ENCODE measurements at regions not wholly inside any gene's neighbourhood (a gene's known extent, or its start where the extent isn't known, plus 50 kb on each side); places are given as distances from the start of the nearest gene placed in this dataset.

DNA sequence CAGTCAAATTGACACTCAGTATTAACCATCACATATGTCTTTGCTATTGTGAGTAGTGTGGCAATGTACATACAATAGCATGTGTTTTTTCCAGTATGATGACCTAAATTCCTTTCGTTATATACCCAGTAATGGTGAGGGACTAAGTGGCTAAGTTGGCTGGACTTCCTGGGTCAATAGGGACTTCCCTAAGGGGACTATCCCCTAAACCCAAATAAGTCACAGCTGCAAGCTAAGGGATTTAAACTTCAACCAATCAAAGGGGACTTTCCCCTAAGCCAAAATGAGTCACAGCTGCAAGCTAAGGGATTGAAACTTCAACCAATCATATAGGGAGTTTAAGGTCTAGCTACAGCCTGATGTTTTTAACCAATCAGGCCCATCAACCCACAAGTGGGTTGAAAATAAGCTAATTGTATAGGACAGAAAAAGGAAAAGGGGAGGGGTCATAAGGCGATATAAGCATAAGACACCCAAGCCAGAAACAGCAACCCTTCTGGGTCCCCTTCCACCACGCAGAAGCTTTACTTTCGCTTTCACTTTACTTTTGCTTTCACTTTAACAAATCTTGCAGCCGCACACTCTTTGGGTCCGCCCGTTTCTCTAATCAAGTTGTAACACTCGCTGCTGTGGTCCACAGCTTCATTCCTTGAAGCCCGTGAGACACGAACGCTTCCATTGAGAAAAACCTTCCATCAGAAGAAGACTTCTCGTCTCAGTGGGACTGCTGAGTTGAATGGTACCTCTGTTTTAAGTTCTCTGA is 404.4 kb downstream of the FLRT2 start:
- intact Hi-C loops (cut with micrococcal nuclease) = no loop called here
- DNase-seq (no peak), ATAC-seq (peak; percentile 58)

DNA sequence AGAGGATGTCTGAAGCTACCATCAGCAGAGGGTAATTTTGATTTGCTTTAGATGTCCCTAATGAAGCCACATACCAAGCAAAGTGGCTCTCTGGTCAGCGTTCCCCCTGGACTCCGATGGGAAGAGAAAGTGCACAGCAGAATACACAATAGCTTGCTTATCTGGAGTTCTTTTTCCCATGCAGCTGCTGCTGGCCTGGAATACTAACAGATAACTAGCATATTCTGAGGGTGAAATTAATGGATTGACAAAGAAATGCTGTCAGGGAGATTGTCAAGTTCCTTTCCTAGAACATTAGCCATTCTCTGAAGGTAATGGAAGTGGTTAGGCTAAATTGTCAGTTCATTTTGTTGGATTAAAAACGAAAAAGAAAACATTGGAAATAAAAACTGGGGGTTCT is 391.3 kb downstream of the FLRT2 start:
- ATAC-seq (no peak), DNase-seq (no peak)
- intact Hi-C loops (cut with micrococcal nuclease) = no loop called here

DNA sequence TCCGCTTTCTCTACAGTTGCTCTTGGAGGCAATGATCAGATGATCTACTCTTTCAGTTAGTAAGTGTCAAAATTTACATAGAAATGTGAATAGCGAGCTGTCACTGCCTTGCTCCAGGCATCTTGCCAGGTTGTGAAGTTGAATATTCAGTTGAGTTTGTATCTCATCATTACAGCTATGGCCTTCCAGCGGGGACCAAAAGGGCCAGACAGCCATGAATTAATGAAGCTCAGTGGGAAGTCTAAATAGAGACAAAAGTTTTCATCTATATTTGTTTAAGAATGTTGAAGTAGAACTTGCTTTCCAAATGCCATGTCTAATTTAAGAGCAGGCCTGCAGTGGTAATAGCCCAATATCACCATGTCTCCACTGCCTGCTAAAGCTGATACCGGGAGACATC is 387.8 kb downstream of the FLRT2 start:
- intact Hi-C loops (cut with micrococcal nuclease) = no loop called here

GRCh38 chr14:85915711-85916110 is 385.8 kb downstream of the FLRT2 start:
- DNase-seq (no peak), ATAC-seq (no peak)
- intact Hi-C loops (cut with micrococcal nuclease) = no loop called here

More for the DNA sequence above, 387.8 kb downstream of the FLRT2 start:
- DNase-seq (no peak), ATAC-seq (no peak)

- DNase-seq = no peak
- intact Hi-C loops (cut with micrococcal nuclease) = no loop called here
- no peak for ATAC-seq
Observed at GRCh38 chr14:85912141-85912540, 382.2 kb downstream of the FLRT2 start.

DNA sequence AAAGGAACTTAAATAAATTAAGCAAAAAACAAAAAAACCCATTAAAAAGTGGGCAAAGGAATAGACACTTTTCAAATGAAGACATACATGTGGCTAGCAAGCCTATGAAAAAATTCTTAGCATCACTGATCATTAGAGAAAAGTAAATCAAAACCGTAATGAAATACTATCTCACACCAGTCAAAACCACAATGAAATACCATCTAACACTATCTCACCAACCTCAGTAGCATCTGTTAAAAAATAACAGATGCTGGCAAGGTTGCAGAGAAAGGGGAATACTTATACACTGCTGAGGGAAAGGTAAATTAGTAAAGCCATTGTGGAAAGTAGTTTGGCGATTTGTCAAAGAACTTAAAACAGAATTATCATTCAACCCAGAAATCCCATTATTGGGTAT is 381.1 kb downstream of the FLRT2 start:
- ATAC-seq (no peak), DNase-seq (no peak)
- intact Hi-C loops (cut with micrococcal nuclease) = no loop called here

- intact Hi-C loops (cut with micrococcal nuclease) = no loop called here
- ATAC-seq = no peak
- DNase-seq = no peak
Observed at GRCh38 chr14:85909581-85909980, 379.6 kb downstream of the FLRT2 start.

DNA sequence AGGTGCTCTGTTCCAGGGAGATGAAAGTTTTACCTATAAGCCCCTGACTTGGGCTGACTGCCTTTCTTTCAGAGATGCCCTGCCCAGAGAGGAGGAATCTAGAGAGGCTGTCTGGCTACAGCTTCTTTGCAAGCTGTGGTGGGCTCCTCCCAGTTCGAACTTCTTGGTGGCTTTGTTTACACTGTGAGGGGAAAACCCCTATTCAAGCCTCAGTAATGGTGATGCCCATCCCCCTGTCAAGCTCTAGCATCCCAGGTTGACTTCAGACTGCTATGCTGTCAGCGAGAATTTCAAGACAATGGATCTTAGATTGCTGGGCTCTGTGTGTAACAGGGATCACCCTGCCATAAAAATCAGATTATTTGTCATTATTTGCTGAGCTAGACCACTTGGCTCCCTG is 377.6 kb downstream of the FLRT2 start:
- ATAC-seq (no peak), DNase-seq (no peak)
- intact Hi-C loops (cut with micrococcal nuclease) = no loop called here

GRCh38 chr14:85897808-85898207 is 367.9 kb downstream of the FLRT2 start:
- intact Hi-C loops (cut with micrococcal nuclease) = no loop called here
- ATAC-seq = no peak
- no peak for DNase-seq

- intact Hi-C loops (cut with micrococcal nuclease) = no loop called here
- ATAC-seq (no peak), DNase-seq (no peak)
Observed at GRCh38 chr14:85895603-85896002, 365.7 kb downstream of the FLRT2 start.

DNA sequence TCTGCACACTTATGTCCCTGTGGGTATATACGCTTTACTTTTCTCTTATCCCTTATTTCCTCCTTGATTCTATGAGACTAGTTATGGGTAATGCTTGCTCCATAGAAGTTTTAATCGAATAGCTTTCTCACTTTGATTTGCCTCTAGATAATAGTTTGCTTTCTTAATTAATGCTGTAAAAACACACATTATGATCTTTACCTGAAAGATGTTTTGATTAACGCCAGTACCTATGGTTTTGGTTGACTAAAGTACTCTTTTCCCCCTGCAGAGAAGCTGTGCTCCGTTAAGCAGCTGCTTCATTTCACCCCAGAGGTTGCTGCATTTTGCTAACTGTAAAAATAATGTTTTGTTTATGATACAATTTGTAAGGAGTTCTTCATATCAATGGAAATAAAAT is 362.3 kb downstream of the FLRT2 start:
- intact Hi-C loops (cut with micrococcal nuclease) = no loop called here
- no peak for ATAC-seq
- no peak for DNase-seq

DNA sequence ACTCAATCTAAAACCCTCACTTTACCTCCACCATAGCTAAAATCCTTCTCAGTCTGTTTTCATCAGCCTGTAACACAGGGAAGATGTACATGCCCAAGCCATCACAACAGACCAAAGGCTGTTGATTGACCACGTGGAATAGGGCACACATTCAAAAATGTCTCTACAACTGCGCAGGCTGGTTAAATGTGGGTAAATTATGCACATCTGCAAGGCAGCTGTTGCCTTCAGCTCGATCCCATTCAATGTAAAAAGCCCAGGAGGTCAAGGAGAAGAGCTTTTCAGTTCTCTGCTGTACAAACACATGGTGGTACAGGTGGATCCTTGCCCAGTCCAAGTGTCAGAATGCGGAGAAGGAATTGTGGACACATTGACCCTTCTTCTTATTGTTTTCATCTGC is 354.0 kb downstream of the FLRT2 start:
- ATAC-seq = no peak
- no peak for DNase-seq
- intact Hi-C loops (cut with micrococcal nuclease) = no loop called here

DNA sequence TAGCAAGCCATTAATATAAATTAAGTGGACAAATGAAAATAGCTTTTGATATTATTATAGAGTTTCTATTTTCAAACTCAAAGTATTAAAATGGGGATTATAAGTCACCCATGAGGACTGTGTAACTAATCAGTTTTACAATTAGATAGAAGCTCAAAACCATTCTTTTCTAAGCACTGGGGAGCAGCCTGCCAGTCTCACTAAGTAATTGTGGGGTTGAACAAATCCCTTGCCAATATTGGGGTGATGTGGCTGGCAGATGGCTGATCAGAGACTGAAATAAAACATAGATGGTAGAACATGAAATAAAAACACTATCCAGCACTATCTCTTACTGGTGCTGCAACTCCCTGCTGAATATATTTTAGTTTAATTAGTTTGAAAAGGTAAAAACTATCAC is 353.2 kb downstream of the FLRT2 start:
- no peak for ATAC-seq
- intact Hi-C loops (cut with micrococcal nuclease) = no loop called here
- no peak for DNase-seq

DNA sequence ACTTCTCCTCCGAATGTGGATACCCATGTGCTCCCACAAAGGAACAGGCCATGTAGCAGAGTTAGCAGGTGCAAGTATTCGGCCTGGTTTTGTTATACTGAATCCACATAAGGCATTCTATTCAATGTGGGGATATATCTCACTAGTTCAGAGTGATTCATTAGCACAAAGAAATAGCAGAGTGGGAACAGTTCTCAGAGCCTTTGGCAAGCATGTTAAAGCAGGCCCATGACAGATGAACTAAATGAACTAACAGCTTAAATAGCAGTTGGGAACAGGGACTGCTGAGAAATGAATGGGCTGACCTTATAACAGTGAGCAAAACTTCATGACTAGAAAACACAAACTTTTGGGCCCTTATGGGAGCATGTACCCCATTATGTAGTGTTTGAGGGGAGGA is 352.0 kb downstream of the FLRT2 start:
- ATAC-seq = no peak
- DNase-seq = no peak
- intact Hi-C loops (cut with micrococcal nuclease) = no loop called here

GRCh38 chr14:85878874-85879273 is 348.9 kb downstream of the FLRT2 start:
- ATAC-seq (no peak), DNase-seq (no peak)
- intact Hi-C loops (cut with micrococcal nuclease) = no loop called here

DNA sequence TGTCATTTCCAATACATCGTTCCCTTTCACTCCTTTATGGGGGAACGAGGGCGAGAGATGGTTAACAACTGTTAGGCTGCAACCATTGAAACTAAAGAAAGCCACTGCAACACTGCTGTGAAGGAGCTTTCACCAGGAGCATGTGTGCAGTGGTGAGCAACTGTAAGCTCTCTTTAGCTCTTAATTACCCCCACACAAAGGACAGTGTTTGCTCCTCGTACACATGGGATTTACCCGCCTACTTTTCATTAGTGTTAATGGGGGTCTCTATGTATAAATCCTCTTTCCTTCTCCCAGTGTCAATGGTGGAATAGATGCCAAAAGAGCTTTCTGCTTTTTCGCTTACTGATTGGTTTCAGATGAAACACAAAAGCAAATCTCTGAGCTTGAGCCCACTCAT is 343.1 kb downstream of the FLRT2 start:
- intact Hi-C loops (cut with micrococcal nuclease) = no loop called here
- ATAC-seq = no peak
- no peak for DNase-seq

GRCh38 chr14:85867450-85867849 is 337.5 kb downstream of the FLRT2 start:
- ATAC-seq = no peak
- no peak for DNase-seq
- intact Hi-C loops (cut with micrococcal nuclease) = no loop called here

DNA sequence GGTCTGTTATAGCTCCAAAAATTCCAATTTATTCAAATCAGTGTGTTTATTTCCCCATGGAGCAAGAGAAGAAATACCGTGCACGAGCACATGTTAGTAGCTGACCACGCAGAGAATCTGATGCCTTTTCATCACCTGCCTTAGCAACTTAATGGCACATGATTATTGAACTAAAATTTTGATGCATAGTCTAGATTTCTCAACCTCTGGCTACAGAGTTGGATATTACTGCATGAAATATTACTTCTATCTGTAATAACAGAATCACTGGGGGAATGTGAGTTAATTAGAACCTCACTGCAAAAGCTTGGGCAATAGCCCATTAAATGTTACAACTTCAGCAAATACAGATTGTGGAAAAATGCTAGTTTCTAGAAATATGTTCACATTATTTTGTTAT is 335.8 kb downstream of the FLRT2 start:
- intact Hi-C loops (cut with micrococcal nuclease) = no loop called here
- no peak for ATAC-seq
- no peak for DNase-seq

- DNase-seq (no peak), ATAC-seq (no peak)
- intact Hi-C loops (cut with micrococcal nuclease) = no loop called here
Observed at GRCh38 chr14:85858634-85859033, 328.7 kb downstream of the FLRT2 start.

DNA sequence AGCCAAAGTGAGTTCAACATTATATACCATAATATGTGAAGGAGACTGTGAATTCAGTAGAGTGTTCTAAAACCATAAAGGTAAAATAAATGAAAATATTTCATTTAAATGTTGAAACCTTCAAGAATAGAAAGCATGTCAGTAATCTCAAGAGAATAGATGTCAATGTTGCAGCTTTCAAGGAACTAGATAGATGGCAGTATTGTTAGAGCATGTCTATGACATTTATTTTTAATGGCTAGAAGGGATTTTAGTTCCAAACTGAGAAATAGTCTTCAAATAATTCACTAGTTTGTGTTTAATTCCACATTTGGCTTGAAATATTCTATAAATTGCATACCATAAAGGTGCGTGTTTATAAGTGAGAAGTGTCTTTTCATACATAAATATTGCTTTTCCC is 326.5 kb downstream of the FLRT2 start:
- DNase-seq = no peak
- no peak for ATAC-seq
- intact Hi-C loops (cut with micrococcal nuclease) = no loop called here

DNA sequence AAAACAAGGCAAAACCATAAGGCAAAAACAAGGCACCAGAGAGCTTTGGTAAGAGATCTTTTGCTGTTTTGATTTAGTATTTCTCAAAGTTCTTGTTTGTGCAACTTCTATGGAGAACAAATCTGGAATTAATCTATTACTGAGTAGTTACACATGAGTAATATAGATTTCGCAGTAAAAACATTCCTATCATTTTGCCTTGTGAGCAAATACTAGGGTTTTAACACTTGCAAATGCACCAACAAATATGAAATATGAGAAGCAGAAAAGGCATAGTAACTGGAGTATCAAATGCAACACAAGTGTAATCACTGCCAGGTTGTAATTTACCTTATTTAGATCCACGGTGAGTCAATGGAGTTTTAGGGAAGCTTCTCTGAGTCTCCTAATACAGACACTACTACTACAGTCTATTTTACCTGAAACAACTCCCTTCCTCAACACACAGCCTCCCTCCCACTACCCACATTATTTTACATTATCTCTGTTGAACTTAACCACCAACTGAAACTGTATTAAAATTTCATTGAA is 324.1 kb downstream of the FLRT2 start:
- intact Hi-C loops (cut with micrococcal nuclease) = no loop called here
- DNase-seq = no peak
- no peak for ATAC-seq

DNA sequence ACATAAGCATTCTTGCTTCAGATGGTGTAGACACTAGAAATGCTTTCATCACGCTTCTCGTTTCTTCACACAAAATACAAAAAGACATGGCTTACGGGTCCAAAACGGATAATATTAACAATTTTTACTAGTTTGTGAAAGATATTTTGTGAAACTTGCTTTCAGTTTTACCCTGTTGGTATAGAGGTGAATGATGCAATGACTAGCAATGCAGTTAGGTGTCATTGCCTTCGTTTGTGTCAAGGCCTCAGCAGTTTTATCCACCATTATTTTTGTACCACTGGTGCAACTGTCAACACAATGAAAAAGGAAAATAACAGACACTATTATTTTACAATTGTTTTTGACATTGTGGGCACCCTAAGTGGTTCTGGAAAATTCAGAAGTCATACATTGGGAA is 323.0 kb downstream of the FLRT2 start:
- intact Hi-C loops (cut with micrococcal nuclease) = no loop called here
- DNase-seq = no peak
- ATAC-seq = no peak
